GM23338 (cell line): ENCODE measurements at regions not wholly inside any gene's neighbourhood (a gene's known extent, or its start where the extent isn't known, plus 50 kb on each side); places are given as distances from the start of the nearest gene placed in this dataset.

Source experiments
- ATAC-seq: fragments of 200-7000 bp; cut with Tn5 transposase; 3 replicates; pipeline ENCODE4 v1.9.1; 2020
- DNase-seq: peaks from one replicate; pipeline ENCODE4 v3.0.0-alpha.2; 2015; ENCODE audit warnings: low spot score
- H2AFZ ChIP-seq: fragments of 200-600 bp; sonication (generic); 2 replicates; pipeline ENCODE4 v1.8.0; 2016; ENCODE audit warnings: antibody characterized with exemption, mild to moderate bottlenecking, moderate library complexity
- H3F3A ChIP-seq: fragments of 200-600 bp; sonication (generic); replicated peaks from 2 replicates; pipeline ENCODE4 v1.8.0; 2017; ENCODE audit warnings: antibody characterized with exemption, mixed run types, low read depth
- H3K27ac ChIP-seq: fragments of 200-600 bp; sonication (generic); 2 replicates; pipeline ENCODE4 v1.6.1; 2016; ENCODE audit warnings: low read depth
- H3K27me3 ChIP-seq: fragments of 200-600 bp; sonication (generic); 2 replicates; pipeline ENCODE4 v1.8.0; 2016; ENCODE audit warnings: mild to moderate bottlenecking, mixed run types, moderate library complexity; ENCODE audit not compliant: insufficient read depth
- H3K36me3 ChIP-seq: fragments of 200-600 bp; sonication (generic); 2 replicates; pipeline ENCODE4 v1.8.0; 2016; ENCODE audit warnings: mild to moderate bottlenecking; ENCODE audit not compliant: insufficient read depth
- H3K4me1 ChIP-seq: fragments of 200-600 bp; sonication (generic); 2 replicates; pipeline ENCODE4 v1.8.0; 2016; ENCODE audit warnings: mild to moderate bottlenecking, moderate library complexity; ENCODE audit not compliant: insufficient read depth
- H3K4me2 ChIP-seq: fragments of 200-600 bp; sonication (generic); 2 replicates; pipeline ENCODE4 v1.7.1; 2017; ENCODE audit warnings: mixed run types
- H3K4me3 ChIP-seq: fragments of 200-600 bp; sonication (generic); 2 replicates; pipeline ENCODE4 v1.6.1; 2016; ENCODE audit warnings: mixed run types
- H3K79me2 ChIP-seq: fragments of 200-600 bp; sonication (generic); replicated peaks from 2 replicates; pipeline ENCODE4 v1.8.0; 2017; ENCODE audit warnings: mild to moderate bottlenecking; ENCODE audit not compliant: insufficient read depth
- H3K9me2 ChIP-seq: fragments of 200-600 bp; sonication (generic); 2 replicates; pipeline ENCODE4 v1.8.0; 2017; ENCODE audit not compliant: insufficient read depth
- H4K20me1 ChIP-seq: fragments of 200-600 bp; sonication (generic); replicated peaks from 2 replicates; pipeline ENCODE4 v1.8.0; 2017; ENCODE audit warnings: mild to moderate bottlenecking; ENCODE audit not compliant: insufficient read depth
- H3K27ac Mint-ChIP-seq: 2 replicates; pipeline ENCODE4 v1.8.0; 2020; ENCODE audit warnings: inconsistent platforms, mild to moderate bottlenecking, moderate library complexity, mixed read lengths
- H3K27me3 Mint-ChIP-seq: 3 replicates; pipeline ENCODE4 v1.8.0; 2022; ENCODE audit warnings: low read depth, mild to moderate bottlenecking, moderate library complexity, mixed read lengths, inconsistent platforms; ENCODE audit not compliant: insufficient read depth, poor library complexity
- H3K36me3 Mint-ChIP-seq: 3 replicates; pipeline ENCODE4 v1.8.0; 2021; ENCODE audit warnings: low read depth, mild to moderate bottlenecking, inconsistent platforms, moderate library complexity, mixed read lengths
- H3K4me1 Mint-ChIP-seq: 3 replicates; pipeline ENCODE4 v1.8.0; 2020; ENCODE audit warnings: mild to moderate bottlenecking, inconsistent platforms, mixed read lengths
- H3K4me3 Mint-ChIP-seq: 3 replicates; pipeline ENCODE4 v1.8.0; 2021; ENCODE audit warnings: moderate library complexity, mild to moderate bottlenecking, inconsistent platforms, mixed read lengths
- H3K9me3 Mint-ChIP-seq: 3 replicates; pipeline ENCODE4 v1.8.0; 2020; ENCODE audit warnings: moderate library complexity, mild to moderate bottlenecking, inconsistent platforms, mixed read lengths
- CREB1 ChIP-seq: fragments of 250-450 bp; sonication (Bioruptor Pico); IDR thresholded peaks from 2 replicates; pipeline ENCODE4 v1.5.0; 2020; ENCODE audit warnings: low read depth, mild to moderate bottlenecking, moderate library complexity
- ETS1 ChIP-seq: IDR thresholded peaks from 2 replicates; pipeline ENCODE4 v1.6.1; 2016; ENCODE audit warnings: antibody characterized with exemption
- EZH2 ChIP-seq: fragments of 200-600 bp; sonication (generic); IDR thresholded peaks from one replicate; pipeline ENCODE4 v1.8.0; 2017; ENCODE audit warnings: antibody characterized with exemption, mild to moderate bottlenecking, low read depth; ENCODE audit not compliant: unreplicated experiment
- JUNB ChIP-seq: IDR thresholded peaks from one replicate; pipeline ENCODE4 v1.6.1; 2016; ENCODE audit warnings: antibody characterized with exemption; ENCODE audit not compliant: unreplicated experiment
- NANOG ChIP-seq: IDR thresholded peaks from 2 replicates; pipeline ENCODE4 v1.6.1; 2016; ENCODE audit warnings: antibody characterized with exemption, borderline replicate concordance
- POLR2AphosphoS5 ChIP-seq: IDR thresholded peaks from 2 replicates; pipeline ENCODE4 v1.6.1; 2016; ENCODE audit warnings: antibody characterized with exemption, low read depth
- STAT1 ChIP-seq: IDR thresholded peaks from one replicate; pipeline ENCODE4 v1.6.1; 2016; ENCODE audit warnings: antibody characterized with exemption; ENCODE audit not compliant: unreplicated experiment
- ZNF114 ChIP-seq: fragments of 250-450 bp; sonication (Bioruptor Pico); IDR thresholded peaks from 2 replicates; pipeline ENCODE4 v1.5.0; 2020; ENCODE audit warnings: mild to moderate bottlenecking, moderate library complexity
- ZNF331 ChIP-seq: fragments of 250-450 bp; sonication (Bioruptor Pico); IDR thresholded peaks from 2 replicates; pipeline ENCODE4 v1.5.0; 2020; ENCODE audit warnings: low read depth, mild to moderate bottlenecking, moderate library complexity
- TF ChIP-seq, protein P1 (sequence below): IDR thresholded peaks from one replicate; pipeline ENCODE4 v1.6.1; 2018; ENCODE audit warnings: antibody characterized with exemption; ENCODE audit not compliant: unreplicated experiment
- TF ChIP-seq, protein P2 (sequence below), 2 experiments: fragments of 200-600 bp in 1 of 2; sonication (generic) in 1 of 2; conservative IDR thresholded peaks; 2 replicates each; pipeline versions ENCODE4 v1.5.1 to v1.6.1; 2016 to 2017; ENCODE audit warnings: antibody characterized with exemption in 2 of 2, low read depth in 2 of 2, mild to moderate bottlenecking in 2 of 2, moderate library complexity in 1 of 2

- Histone ChIP-seq H3K9me2 (peaks cover 8% of the 10 kb centered on the region; the same call in 1 of the 2 replicates), H3K27me3 (no peaks in the 10 kb centered on the region), H3K27ac (no peak overlapping the region), H2AFZ (no peak overlapping the region), H3K4me1 (no peaks in the 10 kb centered on the region), H3K4me2 (no peak overlapping the region), H4K20me1 (no peaks in the 10 kb centered on the region), H3K4me3 (no peak overlapping the region), H3F3A (no peaks in the 10 kb centered on the region), H3K36me3 (no peaks in the 10 kb centered on the region), H3K79me2 (no peaks in the 10 kb centered on the region)
- H3K4me1 Mint-ChIP-seq = no peaks in the 10 kb centered on the region
- no peak overlapping the region for H3K4me3 Mint-ChIP-seq
- no peak overlapping the region for H3K27ac Mint-ChIP-seq
- peaks cover 5% of the 10 kb centered on the region; the same call in 1 of the 3 replicates for H3K36me3 Mint-ChIP-seq
- ATAC-seq (no peak), DNase-seq (no peak)
- peaks cover 6% of the 10 kb centered on the region; the same call in 2 of the 3 replicates for H3K9me3 Mint-ChIP-seq
- H3K27me3 Mint-ChIP-seq = no peaks in the 10 kb centered on the region
- TF ChIP-seq NANOG = no peak
- TF ChIP-seq POLR2AphosphoS5 = no peak
- no peak for TF ChIP-seq STAT1
- TF ChIP-seq, protein P1, sequence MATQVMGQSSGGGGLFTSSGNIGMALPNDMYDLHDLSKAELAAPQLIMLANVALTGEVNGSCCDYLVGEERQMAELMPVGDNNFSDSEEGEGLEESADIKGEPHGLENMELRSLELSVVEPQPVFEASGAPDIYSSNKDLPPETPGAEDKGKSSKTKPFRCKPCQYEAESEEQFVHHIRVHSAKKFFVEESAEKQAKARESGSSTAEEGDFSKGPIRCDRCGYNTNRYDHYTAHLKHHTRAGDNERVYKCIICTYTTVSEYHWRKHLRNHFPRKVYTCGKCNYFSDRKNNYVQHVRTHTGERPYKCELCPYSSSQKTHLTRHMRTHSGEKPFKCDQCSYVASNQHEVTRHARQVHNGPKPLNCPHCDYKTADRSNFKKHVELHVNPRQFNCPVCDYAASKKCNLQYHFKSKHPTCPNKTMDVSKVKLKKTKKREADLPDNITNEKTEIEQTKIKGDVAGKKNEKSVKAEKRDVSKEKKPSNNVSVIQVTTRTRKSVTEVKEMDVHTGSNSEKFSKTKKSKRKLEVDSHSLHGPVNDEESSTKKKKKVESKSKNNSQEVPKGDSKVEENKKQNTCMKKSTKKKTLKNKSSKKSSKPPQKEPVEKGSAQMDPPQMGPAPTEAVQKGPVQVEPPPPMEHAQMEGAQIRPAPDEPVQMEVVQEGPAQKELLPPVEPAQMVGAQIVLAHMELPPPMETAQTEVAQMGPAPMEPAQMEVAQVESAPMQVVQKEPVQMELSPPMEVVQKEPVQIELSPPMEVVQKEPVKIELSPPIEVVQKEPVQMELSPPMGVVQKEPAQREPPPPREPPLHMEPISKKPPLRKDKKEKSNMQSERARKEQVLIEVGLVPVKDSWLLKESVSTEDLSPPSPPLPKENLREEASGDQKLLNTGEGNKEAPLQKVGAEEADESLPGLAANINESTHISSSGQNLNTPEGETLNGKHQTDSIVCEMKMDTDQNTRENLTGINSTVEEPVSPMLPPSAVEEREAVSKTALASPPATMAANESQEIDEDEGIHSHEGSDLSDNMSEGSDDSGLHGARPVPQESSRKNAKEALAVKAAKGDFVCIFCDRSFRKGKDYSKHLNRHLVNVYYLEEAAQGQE = no peak
- TF ChIP-seq EZH2 = no peak
- no peak for TF ChIP-seq JUNB
- no peak for TF ChIP-seq ETS1
- TF ChIP-seq, protein P2, sequence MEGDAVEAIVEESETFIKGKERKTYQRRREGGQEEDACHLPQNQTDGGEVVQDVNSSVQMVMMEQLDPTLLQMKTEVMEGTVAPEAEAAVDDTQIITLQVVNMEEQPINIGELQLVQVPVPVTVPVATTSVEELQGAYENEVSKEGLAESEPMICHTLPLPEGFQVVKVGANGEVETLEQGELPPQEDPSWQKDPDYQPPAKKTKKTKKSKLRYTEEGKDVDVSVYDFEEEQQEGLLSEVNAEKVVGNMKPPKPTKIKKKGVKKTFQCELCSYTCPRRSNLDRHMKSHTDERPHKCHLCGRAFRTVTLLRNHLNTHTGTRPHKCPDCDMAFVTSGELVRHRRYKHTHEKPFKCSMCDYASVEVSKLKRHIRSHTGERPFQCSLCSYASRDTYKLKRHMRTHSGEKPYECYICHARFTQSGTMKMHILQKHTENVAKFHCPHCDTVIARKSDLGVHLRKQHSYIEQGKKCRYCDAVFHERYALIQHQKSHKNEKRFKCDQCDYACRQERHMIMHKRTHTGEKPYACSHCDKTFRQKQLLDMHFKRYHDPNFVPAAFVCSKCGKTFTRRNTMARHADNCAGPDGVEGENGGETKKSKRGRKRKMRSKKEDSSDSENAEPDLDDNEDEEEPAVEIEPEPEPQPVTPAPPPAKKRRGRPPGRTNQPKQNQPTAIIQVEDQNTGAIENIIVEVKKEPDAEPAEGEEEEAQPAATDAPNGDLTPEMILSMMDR (conservative IDR thresholded peaks at IDR 0.05; ENCODE audit: low read depth in 2 of 2) = no peak
Measured at GRCh38 chr2:106705877-106706276, 180.1 kb downstream of the ST6GAL2 start.

DNA sequence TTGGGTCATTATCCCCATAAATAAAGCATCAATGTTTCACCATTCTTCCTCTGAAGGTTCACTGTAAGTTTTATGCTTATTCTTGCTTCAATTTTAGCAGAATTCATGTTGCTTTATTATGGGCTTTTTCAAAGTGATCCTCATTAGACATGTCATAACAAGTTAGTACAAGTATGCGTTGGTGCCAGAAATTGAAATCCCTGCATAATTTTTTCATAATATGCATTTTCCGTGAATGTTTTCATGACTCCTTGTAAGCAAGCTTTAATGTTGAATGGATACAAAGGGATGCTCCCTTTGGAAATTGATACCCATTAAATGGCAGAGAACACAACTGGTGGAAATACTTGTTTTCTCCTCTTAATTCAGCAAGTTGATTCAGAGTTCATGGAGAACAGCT lies 179.7 kb downstream of the ST6GAL2 start:
- no peaks in the 10 kb centered on the region for H3K27me3 Mint-ChIP-seq
- no peak for ATAC-seq
- TF ChIP-seq ZNF114 (no peak), EZH2 (no peak), POLR2AphosphoS5 (no peak), ETS1 (no peak), NANOG (no peak), STAT1 (no peak), CREB1 (CRISPR knock-in tag) (no peak), ZNF331 (CRISPR knock-in tag) (no peak), JUNB (no peak)
- TF ChIP-seq, protein P2 (conservative IDR thresholded peaks at IDR 0.05; ENCODE audit: low read depth in 2 of 2) = no peak

More for the DNA sequence above, 179.7 kb downstream of the ST6GAL2 start:
- Histone ChIP-seq H3K27me3 (no peaks in the 10 kb centered on the region), H3K27ac (no peak overlapping the region), H3K4me2 (no peak overlapping the region), H3F3A (no peaks in the 10 kb centered on the region), H3K9me2 (peaks cover 8% of the 10 kb centered on the region; the same call in 1 of the 2 replicates), H3K4me1 (no peaks in the 10 kb centered on the region), H3K4me3 (no peak overlapping the region), H2AFZ (no peak overlapping the region), H4K20me1 (no peaks in the 10 kb centered on the region), H3K36me3 (no peaks in the 10 kb centered on the region), H3K79me2 (no peaks in the 10 kb centered on the region)
- peaks cover 6% of the 10 kb centered on the region; the same call in 1 of the 3 replicates for H3K36me3 Mint-ChIP-seq
- H3K9me3 Mint-ChIP-seq = peaks cover 10% of the 10 kb centered on the region; the same call in 2 of the 3 replicates
- H3K4me3 Mint-ChIP-seq = no peak overlapping the region
- H3K27ac Mint-ChIP-seq = no peak overlapping the region
- H3K4me1 Mint-ChIP-seq = no peaks in the 10 kb centered on the region
- DNase-seq = no peak
